H1 (cell line): ENCODE measurements at regions not wholly inside any gene's neighbourhood (a gene's known extent, or its start where the extent isn't known, plus 50 kb on each side); places are given as distances from the start of the nearest gene placed in this dataset.

Experiments
- CTCF ChIA-PET: fragments of 300-600 bp; sonication (Branson Sonifier 250); formaldehyde crosslinking; loops from one replicate; lab custom pipeline; 2021; ENCODE audit not compliant: partially characterized antibody; lab: Charles Lee
- POLR2A ChIA-PET: fragments of 300-600 bp; sonication (Branson Sonifier 250); formaldehyde crosslinking; loops from one replicate; lab custom pipeline; 2021; ENCODE audit warnings: inconsistent platforms; ENCODE audit not compliant: partially characterized antibody; lab: Charles Lee
- DNase-seq, 2 experiments: peaks; one replicate each; pipeline versions ENCODE4 v3.0.0 to v3.0.0-alpha.2; 2010 to 2022; ENCODE audit warnings: low spot score in 2 of 2, low read depth in 1 of 2, mixed read lengths in 1 of 2
- FAIRE-seq: peaks from 2 replicates; lab custom pipeline; 2011; peaks lifted over from hg19 to GRCh38; lab: Jason Lieb, UNC
- H2AFZ ChIP-seq: 2 replicates; pipeline ENCODE4 v1.8.1; 2012; ENCODE audit warnings: low read length, inconsistent platforms
- H2AK5ac ChIP-seq: 2 replicates; pipeline ENCODE4 v1.6.1; 2013; ENCODE audit warnings: low read depth, low read length
- H2BK120ac ChIP-seq: replicated peaks from 2 replicates; pipeline ENCODE3; 2013; ENCODE audit warnings: low read depth, low read length, inconsistent platforms
- H2BK12ac ChIP-seq: 2 replicates; pipeline ENCODE4 v1.6.1; 2013; ENCODE audit warnings: low read depth, low read length
- H2BK15ac ChIP-seq: 2 replicates; pipeline ENCODE4 v1.6.1; 2013; ENCODE audit warnings: low read length
- H2BK20ac ChIP-seq: 2 replicates; pipeline ENCODE4 v1.6.1; 2013; ENCODE audit warnings: low read length
- H2BK5ac ChIP-seq: 2 replicates; pipeline ENCODE4 v1.6.1; 2013; ENCODE audit warnings: low read depth, low read length
- H3K14ac ChIP-seq: 2 replicates; pipeline ENCODE4 v1.6.1; 2013; ENCODE audit warnings: inconsistent platforms; ENCODE audit not compliant: insufficient read length
- H3K18ac ChIP-seq: 2 replicates; pipeline ENCODE4 v1.6.1; 2013; ENCODE audit warnings: low read length; ENCODE audit errors: extremely low read depth
- H3K23ac ChIP-seq: 2 replicates; pipeline ENCODE4 v1.6.1; 2013; ENCODE audit warnings: inconsistent platforms; ENCODE audit not compliant: insufficient read length
- H3K23me2 ChIP-seq: 2 replicates; pipeline ENCODE4 v1.6.1; 2013; ENCODE audit warnings: low read depth, low read length
- H3K27ac ChIP-seq: 2 replicates; pipeline ENCODE4 v1.6.1; 2011; ENCODE audit warnings: low read depth, low read length, inconsistent platforms
- H3K27me3 ChIP-seq, 4 experiments: replicated peaks in 1 of 4; 1 replicate in 1 of 4; 2 replicates in 3 of 4; pipeline versions ENCODE4 v1.6.1 to v1.8.1; 2011 to 2013; ENCODE audit warnings: low read length in 3 of 4, mild to moderate bottlenecking in 3 of 4, inconsistent platforms in 2 of 4, mixed read lengths in 2 of 4, moderate library complexity in 1 of 4; ENCODE audit not compliant: control insufficient read depth in 3 of 4, insufficient read depth in 3 of 4; ENCODE audit errors: extremely low read depth in 1 of 4
- H3K36me3 ChIP-seq, 4 experiments: 2 replicates each; pipeline versions ENCODE4 v1.6.1 to v1.8.1; 2011 to 2013; ENCODE audit warnings: mild to moderate bottlenecking in 4 of 4, low read length in 3 of 4, moderate library complexity in 2 of 4, control low read depth in 1 of 4, inconsistent platforms in 1 of 4; ENCODE audit not compliant: insufficient read depth in 4 of 4, control insufficient read depth in 2 of 4
- H3K4ac ChIP-seq: replicated peaks from 2 replicates; pipeline ENCODE3; 2013; ENCODE audit warnings: low read length, low read depth, mixed read lengths, inconsistent platforms; ENCODE audit not compliant: insufficient read length
- H3K4me1 ChIP-seq, 4 experiments: replicated peaks in 1 of 4; 1 replicate in 1 of 4; 2 replicates in 3 of 4; pipeline versions ENCODE4 v1.6.1 to v1.8.1; 2011 to 2013; ENCODE audit warnings: low read length in 3 of 4, inconsistent platforms in 2 of 4, mixed read lengths in 1 of 4; ENCODE audit not compliant: insufficient read depth in 4 of 4, control insufficient read depth in 3 of 4
- H3K4me2 ChIP-seq, 2 experiments: 2 replicates each; pipeline versions ENCODE4 v1.6.1 to v1.8.1; 2011 to 2013; ENCODE audit warnings: low read depth in 2 of 2, low read length in 2 of 2, control low read depth in 1 of 2, inconsistent platforms in 1 of 2, mild to moderate bottlenecking in 1 of 2; ENCODE audit not compliant: insufficient read depth in 1 of 2
- H3K4me3 ChIP-seq, 4 experiments: fragments of 200-600, 300-600 bp in 1 of 4; sonication (generic), shearing (Covaris generic), sonication (Bioruptor Twin) in 1 of 4; 2 replicates each; pipeline versions ENCODE4 v1.5.1 to v1.8.1; 2011 to 2016; ENCODE audit warnings: low read length in 4 of 4, low read depth in 3 of 4, control low read depth in 2 of 4, inconsistent platforms in 2 of 4, mild to moderate bottlenecking in 2 of 4, mixed read lengths in 1 of 4, moderate library complexity in 1 of 4; ENCODE audit not compliant: insufficient read depth in 2 of 4; ENCODE audit errors: extremely low read depth in 1 of 4
- H3K56ac ChIP-seq: replicated peaks from 2 replicates; pipeline ENCODE3; 2013; ENCODE audit warnings: low read depth, mild to moderate bottlenecking, mixed read lengths, low read length, inconsistent platforms; ENCODE audit not compliant: insufficient read length
- H3K79me1 ChIP-seq: 2 replicates; pipeline ENCODE4 v1.6.1; 2013; ENCODE audit warnings: low read depth, low read length, control low read depth
- H3K79me2 ChIP-seq, 2 experiments: 2 replicates each; pipeline versions ENCODE4 v1.6.1 to v1.8.1; 2012 to 2013; ENCODE audit warnings: low read length in 2 of 2, mild to moderate bottlenecking in 2 of 2, inconsistent platforms in 1 of 2; ENCODE audit not compliant: insufficient read depth in 2 of 2, control insufficient read depth in 1 of 2
- H3K9ac ChIP-seq, 4 experiments: replicated peaks in 1 of 4; 1 replicate in 1 of 4; 2 replicates in 3 of 4; pipeline versions ENCODE4 v1.6.1 to v1.8.1; 2011 to 2013; ENCODE audit warnings: low read depth in 3 of 4, low read length in 3 of 4, control low read depth in 2 of 4, mild to moderate bottlenecking in 2 of 4, moderate library complexity in 2 of 4, inconsistent platforms in 1 of 4; ENCODE audit errors: extremely low read depth in 1 of 4
- H3K9me3 ChIP-seq, 2 experiments: 2 replicates each; pipeline versions ENCODE4 v1.6.1 to v1.8.1; 2012 to 2013; ENCODE audit warnings: mild to moderate bottlenecking in 2 of 2, moderate library complexity in 2 of 2, control low read depth in 1 of 2, inconsistent platforms in 1 of 2, low read depth in 1 of 2, low read length in 1 of 2, mixed read lengths in 1 of 2; ENCODE audit not compliant: insufficient read depth in 2 of 2
- H4K20me1 ChIP-seq, 2 experiments: replicated peaks in 1 of 2; 2 replicates each; pipeline versions ENCODE3 to v1.8.1; 2011 to 2013; ENCODE audit warnings: inconsistent platforms in 2 of 2, low read length in 2 of 2, mild to moderate bottlenecking in 1 of 2; ENCODE audit not compliant: insufficient read depth in 2 of 2, control insufficient read depth in 1 of 2
- H4K5ac ChIP-seq: 2 replicates; pipeline ENCODE4 v1.6.1; 2013; ENCODE audit warnings: low read length, low read depth, mixed read lengths, inconsistent platforms; ENCODE audit not compliant: insufficient read length
- H4K8ac ChIP-seq: 2 replicates; pipeline ENCODE4 v1.8.0; 2013; ENCODE audit warnings: mild to moderate bottlenecking, moderate library complexity, low read length, inconsistent platforms; ENCODE audit not compliant: insufficient read depth; ENCODE audit errors: extremely low read depth
- H4K91ac ChIP-seq: replicated peaks from 2 replicates; pipeline ENCODE3; 2013; ENCODE audit warnings: low read length, mixed read lengths, inconsistent platforms; ENCODE audit not compliant: insufficient read length
- EP300 ChIP-seq, 2 experiments: IDR thresholded peaks; 1 replicate in 1 of 2; 2 replicates in 1 of 2; pipeline ENCODE4 v1.6.1; 2011 to 2012; ENCODE audit warnings: low read depth in 2 of 2, low read length in 2 of 2, mild to moderate bottlenecking in 2 of 2, borderline replicate concordance in 1 of 2, inconsistent platforms in 1 of 2, moderate library complexity in 1 of 2
- WGBS, 2 experiments: shearing (Covaris generic) in 1 of 2; methylation state at CpG; one replicate each; pipeline versions ENCODE4 v1.1.6 to v1.1.7; 2013 to 2015; ENCODE audit warnings: low lambda C conversion rate in 2 of 2, mixed read lengths in 2 of 2, inconsistent platforms in 1 of 2, low coverage in 1 of 2, missing lambda C conversion rate in 1 of 2; ENCODE audit not compliant: insufficient replicate concordance in 2 of 2, insufficient coverage in 1 of 2, insufficient read length in 1 of 2; ENCODE audit errors: extremely low coverage in 1 of 2, missing lambda C conversion rate in 1 of 2; 5-methylcytosine and 5-hydroxymethylcytosine counted together

GRCh38 chr10:78427497-78428031 lies 393.9 kb downstream of the RPS24 start:
- no peak overlapping the region for H3K4me3 ChIP-seq
- no peak overlapping the region for H3K18ac ChIP-seq
- CTCF ChIA-PET: interaction anchor here (0.6 to 1.8 kb wide), 6 partner anchors 9 to 1247 kb away, joined by 3 to 5 read pairs (median 3); no protein-coding TSS in a partner anchor
- no peak overlapping the region for H3K56ac ChIP-seq
- DNase-seq (no peak), FAIRE-seq (no peak)
- H3K79me1 ChIP-seq: no peaks in the 10 kb centered on the region
- H2BK20ac ChIP-seq: no peak overlapping the region
- H4K5ac ChIP-seq: no peak overlapping the region
- POLR2A ChIA-PET: no interaction called here
- H2BK120ac ChIP-seq: no peak overlapping the region
- H2BK15ac ChIP-seq: no peak overlapping the region
- 85% methylated on average over 2 of the region's 2 CpGs; no CpG with 5 or more reads in 1 of the 2 experiments for WGBS, 2 experiments
- H3K4ac ChIP-seq: no peak overlapping the region
- H4K8ac ChIP-seq: no peak overlapping the region
- no peaks in the 10 kb centered on the region for H3K4me1 ChIP-seq
- H2AFZ ChIP-seq: no peak overlapping the region
- H4K20me1 ChIP-seq: no peaks in the 10 kb centered on the region
- no peaks in the 10 kb centered on the region for H3K27me3 ChIP-seq
- no peak overlapping the region for H2BK12ac ChIP-seq
- H4K91ac ChIP-seq: no peak overlapping the region
- H2AK5ac ChIP-seq: no peak overlapping the region
- H3K14ac ChIP-seq: no peak overlapping the region
- no peaks in the 10 kb centered on the region for H3K79me2 ChIP-seq
- H3K4me2 ChIP-seq: no peak overlapping the region
- TF ChIP-seq EP300 (IDR thresholded peaks at IDR 0.05; ENCODE audit: borderline replicate concordance in 1 of 2, low read depth in 2 of 2, low read length in 2 of 2): no peak
- no peak overlapping the region for H3K9ac ChIP-seq
- H3K27ac ChIP-seq: no peak overlapping the region
- no peaks in the 10 kb centered on the region for H3K36me3 ChIP-seq
- H3K9me3 ChIP-seq: 0 out of 4 replicates have a peak, but pooled peaks cover 0 to 4% of the 10 kb centered on the region in 2 experiments
- H3K23ac ChIP-seq: no peak overlapping the region
- no peaks in the 10 kb centered on the region for H3K23me2 ChIP-seq
- no peak overlapping the region for H2BK5ac ChIP-seq
